ENCODE measurements at regions not wholly inside any gene's neighbourhood (a gene's known extent, or its start where the extent isn't known, plus 50 kb on each side); places are given as distances from the start of the nearest gene placed in this dataset.
A peak's percentile ranks its signal among the peaks of the same experiment; 100 is the strongest.

- DNase-seq (ENCODE audit: low spot score): peak; percentile 37
Observed at GRCh38 chr6:16851758-16852157, 90.5 kb upstream of the ATXN1 start.

- DNase-seq (ENCODE audit: low spot score): no peak
Observed at GRCh38 chr6:16851044-16851540, 89.8 kb upstream of the ATXN1 start.

GRCh38 chr6:16850681-16851026 lies 89.4 kb upstream of the ATXN1 start:
- no peak for DNase-seq (ENCODE audit: low spot score)

DNA sequence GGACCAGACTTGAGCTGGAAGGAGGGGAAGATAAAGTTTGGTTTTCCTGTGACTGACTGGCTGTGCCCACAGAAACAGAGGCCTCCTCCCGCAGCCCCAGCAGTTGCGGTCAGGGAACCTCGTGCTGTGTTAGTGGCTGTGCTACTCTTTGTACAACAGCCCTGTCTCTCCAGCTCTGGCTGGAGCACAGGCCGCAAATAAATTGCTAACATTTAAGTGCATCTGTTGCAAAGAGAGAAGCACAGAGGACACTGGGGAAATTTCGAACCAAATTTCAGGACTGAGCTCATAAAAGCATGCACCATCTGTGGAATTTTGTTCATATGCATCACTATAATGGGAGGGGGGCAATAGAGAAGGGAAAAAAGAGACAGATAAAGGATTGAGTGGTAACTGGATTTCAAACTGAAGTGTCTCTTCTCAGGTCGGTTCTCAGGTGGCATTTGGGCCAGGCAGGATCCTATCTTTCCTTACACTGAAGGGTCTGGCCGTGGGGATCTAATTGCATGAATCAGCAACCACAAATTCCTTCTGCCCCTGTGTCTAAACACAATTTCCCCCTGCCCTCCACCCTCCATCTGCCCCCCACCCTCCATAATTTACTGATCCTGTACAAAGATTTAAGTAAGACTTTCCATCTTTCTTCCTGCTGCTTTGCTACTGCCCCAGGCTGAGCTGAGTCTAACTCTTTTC lies 88.9 kb upstream of the ATXN1 start:
- no peak for DNase-seq (ENCODE audit: low spot score)

DNA sequence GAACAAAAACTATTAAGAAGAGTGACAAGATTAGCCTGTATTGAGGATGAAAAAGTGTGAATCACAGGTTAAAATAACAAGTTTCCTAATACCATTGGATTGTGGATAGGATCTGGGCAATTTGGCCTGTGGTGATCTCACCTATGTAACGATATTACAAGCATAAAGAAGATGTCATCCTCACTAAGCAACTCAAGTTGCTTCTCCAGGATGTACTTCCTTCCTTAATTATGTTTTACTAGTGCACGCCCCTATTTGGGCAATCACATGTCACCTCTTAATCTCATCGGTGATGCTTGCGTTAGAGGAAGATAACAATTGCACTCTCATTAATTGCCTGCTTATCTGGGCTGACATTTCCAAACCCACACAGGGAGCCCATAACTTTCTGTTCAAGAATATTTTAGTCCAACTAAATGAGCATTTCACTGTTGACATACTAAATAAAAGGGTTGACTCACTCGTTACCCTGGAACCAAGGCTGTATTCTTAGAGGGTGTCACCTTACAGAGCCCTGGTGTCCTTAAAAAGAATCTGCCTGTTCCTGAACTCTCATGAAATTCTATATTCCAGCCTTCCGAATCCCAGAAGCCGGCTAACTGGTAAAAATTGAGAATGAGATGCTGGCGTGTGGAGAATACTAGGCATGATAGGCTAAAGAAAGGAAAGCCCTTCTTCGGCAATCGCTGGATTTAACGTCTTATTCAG lies 88.2 kb upstream of the ATXN1 start:
- DNase-seq (ENCODE audit: low spot score): no peak

DNA sequence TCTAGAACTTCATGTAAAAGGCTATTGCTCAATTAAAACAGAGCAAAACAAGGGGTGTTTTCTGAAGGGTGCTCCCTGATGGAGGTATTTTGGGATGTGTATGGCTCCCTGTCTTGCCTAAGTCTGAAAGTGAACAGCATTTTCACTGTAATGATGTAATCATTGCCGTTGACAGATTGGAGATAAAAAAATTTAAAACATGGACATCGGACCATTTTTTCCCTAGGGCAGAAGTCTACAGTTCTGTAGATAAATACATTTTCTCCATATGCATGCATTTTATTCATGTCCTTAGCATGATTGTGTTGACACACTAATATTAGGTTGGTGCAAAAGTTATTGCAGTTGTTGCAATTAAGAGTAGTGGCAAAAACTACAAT lies 85.1 kb upstream of the ATXN1 start:
- no peak for DNase-seq (ENCODE audit: low spot score)

- DNase-seq (ENCODE audit: low spot score): no peak
Observed at GRCh38 chr6:16844183-16844582, 82.9 kb upstream of the ATXN1 start.

- no peak for DNase-seq (ENCODE audit: low spot score)
Observed at GRCh38 chr6:16842676-16843075, 81.4 kb upstream of the ATXN1 start.

- no peak for DNase-seq (ENCODE audit: low spot score)
Observed at GRCh38 chr6:16841241-16841640, 80.0 kb upstream of the ATXN1 start.

DNA sequence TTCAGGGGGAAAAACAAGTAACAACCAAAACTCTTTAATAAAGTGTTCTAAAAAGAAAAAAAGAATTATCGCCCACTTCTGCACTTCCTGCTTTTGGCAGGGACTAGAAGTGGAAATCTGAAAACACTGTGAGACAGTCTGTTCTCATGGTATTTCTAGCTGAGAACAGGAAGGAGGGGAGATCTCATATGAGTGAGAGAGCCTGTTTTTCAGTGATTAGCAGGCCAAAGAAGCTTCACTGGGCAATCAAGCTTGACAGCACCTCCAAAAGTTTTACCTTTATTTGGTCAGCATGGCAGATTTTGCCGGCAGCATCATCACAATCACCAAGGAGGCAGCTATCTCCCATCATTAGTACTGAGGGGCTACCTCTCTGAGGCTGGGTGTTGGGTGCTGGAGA lies 79.5 kb upstream of the ATXN1 start:
- no peak for DNase-seq (ENCODE audit: low spot score)

DNA sequence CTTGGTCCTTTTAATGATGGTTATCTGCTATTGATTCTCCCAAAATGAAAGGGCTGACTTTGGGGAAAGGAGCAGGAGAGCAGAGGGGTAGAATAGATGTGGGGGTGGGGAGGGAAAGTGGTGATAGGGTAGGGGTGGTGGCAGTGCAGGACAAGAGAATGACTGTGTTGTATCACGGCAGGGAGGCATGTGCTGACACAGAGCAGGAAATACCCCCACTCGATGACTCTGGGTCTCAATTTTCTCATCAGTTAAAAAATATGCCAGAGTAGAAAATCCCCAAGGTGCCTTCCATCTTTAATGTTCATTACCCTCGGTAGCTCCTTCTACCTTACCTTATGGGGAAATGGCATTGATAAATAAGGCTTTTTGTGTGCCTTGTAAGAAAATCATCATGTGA lies 79.0 kb upstream of the ATXN1 start:
- no peak for DNase-seq (ENCODE audit: low spot score)

DNA sequence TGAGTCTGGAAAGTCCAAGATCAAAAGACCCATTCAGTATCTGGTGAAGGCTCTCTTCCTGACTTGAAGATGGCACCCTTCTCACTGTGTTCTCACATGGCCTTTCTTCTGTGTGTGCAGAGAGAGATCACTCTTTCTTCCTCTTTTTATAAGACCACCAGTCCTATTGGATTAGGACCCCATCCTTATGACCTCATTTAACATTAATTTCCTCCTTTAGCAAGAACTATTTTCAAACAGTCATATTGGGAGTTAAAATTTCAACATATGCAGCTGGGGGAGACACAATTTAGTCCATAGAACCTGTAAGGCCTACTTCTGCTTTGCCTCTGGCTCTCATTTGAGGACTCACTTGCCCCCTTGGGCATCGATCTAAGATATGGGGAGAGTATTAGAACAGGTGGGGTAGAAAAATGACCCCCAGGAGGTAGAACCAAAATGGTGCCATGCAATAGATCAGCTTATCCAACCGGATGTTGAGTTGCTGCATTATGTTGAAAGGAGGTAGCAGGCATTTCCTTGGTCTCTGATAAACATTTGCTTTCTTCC lies 78.4 kb upstream of the ATXN1 start:
- DNase-seq (ENCODE audit: low spot score): no peak

- no peak for DNase-seq (ENCODE audit: low spot score)
Observed at GRCh38 chr6:16837217-16837972, 76.1 kb upstream of the ATXN1 start.

DNA sequence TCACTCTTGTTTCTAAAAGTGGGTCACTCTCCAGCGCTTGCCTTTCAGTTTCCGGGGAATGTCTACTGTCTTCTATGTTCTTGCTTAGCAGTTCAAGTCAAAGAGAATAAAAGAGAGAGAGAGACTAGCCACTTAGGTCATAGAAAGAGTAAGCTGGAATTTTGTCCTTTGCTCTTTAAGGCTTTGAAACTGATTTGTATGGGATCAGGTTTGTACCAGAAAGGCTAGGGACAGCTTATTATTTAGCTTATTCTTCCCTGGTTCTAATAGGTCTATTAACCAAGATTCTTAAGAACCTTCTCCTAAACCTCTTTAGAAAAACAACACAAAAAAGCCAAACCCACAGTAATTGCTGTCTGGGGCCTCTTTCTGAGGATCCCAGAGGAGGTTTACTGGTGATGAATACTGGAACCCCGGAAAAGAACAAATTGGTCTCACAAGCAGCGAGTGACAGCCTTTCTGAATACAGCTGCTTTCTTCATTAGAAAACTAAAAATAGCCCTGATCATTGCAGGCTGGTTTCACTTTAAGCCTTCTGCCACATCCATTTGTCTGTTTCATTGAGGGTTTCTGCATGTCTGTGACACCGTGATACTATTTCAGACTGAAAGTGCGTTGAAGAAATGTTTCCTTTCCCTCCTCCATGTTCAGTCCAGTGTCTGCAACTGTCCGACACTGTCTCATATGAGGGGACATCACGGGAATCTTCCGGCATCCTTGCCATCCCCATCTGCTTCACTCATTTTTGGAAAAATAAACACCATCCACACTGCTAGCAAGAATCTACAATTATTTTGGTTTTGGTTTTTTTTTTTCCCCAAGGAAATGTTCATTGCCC lies 75.1 kb upstream of the ATXN1 start:
- DNase-seq (ENCODE audit: low spot score): no peak

DNA sequence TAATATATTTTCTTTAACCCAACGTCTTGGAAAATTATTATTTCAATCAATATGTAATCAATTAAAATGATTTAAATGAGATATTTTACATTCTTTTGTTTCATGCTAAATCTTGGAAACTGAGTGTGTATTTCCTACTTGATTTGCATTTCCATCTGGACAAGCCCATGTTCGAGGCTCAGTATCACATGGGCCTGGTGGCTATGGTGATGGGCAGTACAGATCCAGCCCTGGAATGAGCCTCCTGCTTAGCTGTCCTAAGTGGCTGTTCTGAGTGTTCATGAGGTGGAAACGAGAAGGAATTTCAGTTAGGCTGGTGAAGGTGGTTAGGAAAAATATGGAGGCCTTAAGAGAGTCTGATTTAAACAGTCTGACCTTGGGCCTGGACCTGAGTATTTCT lies 73.0 kb upstream of the ATXN1 start:
- DNase-seq (ENCODE audit: low spot score): no peak

DNA sequence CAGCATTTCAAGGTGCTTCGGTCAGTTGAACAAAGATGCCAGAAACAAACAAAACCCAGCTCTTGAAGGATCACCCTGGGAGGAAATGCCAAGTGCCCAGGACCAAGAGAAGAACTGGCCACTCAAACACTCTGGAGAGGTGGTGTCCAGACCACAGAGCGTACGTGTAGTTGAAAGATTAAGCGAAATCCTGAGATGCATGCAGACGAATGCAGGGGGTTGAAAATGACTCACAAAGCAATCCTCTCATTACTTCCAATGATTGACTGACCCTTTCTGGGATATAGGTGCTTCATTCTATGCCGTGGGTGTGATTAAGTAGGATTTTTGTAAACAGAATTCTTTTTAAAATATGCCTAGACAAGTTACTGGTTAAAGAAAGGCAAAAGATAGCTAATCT lies 71.5 kb upstream of the ATXN1 start:
- no peak for DNase-seq (ENCODE audit: low spot score)

GRCh38 chr6:16832043-16832567 lies 70.8 kb upstream of the ATXN1 start:
- DNase-seq (ENCODE audit: low spot score): no peak

GRCh38 chr6:16831136-16831535 lies 69.9 kb upstream of the ATXN1 start:
- no peak for DNase-seq (ENCODE audit: low spot score)

- no peak for DNase-seq (ENCODE audit: low spot score)
Observed at GRCh38 chr6:16828058-16828457, 66.8 kb upstream of the ATXN1 start.

GRCh38 chr6:16827627-16828026 lies 66.4 kb upstream of the ATXN1 start:
- DNase-seq (ENCODE audit: low spot score): no peak

GRCh38 chr6:16825784-16826183 lies 64.5 kb upstream of the ATXN1 start:
- no peak for DNase-seq (ENCODE audit: low spot score)
